Endothelial cell of umbilical vein (primary cell): ENCODE measurements at regions not wholly inside any gene's neighbourhood (a gene's known extent, or its start where the extent isn't known, plus 50 kb on each side); places are given as distances from the start of the nearest gene placed in this dataset.

Experiments
- BruUV-seq: library from RNA; stranded (reverse); fragments of 400-500 nt; replicated peaks from 2 replicates; lab custom pipeline; 2021; lab: Mats Ljungman, UMichigan
- CTCF ChIA-PET: fragments of 300-600, 350-600 bp; sonication (Branson Sonifier 250); formaldehyde crosslinking; loops from one replicate; lab custom pipeline; 2021; ENCODE audit warnings: antibody characterized with exemption, inconsistent platforms; lab: Charles Lee
- POLR2A ChIA-PET: fragments of 300-600, 350-600 bp; sonication (Branson Sonifier 250); formaldehyde crosslinking; loops from one replicate; lab custom pipeline; 2021; ENCODE audit warnings: antibody characterized with exemption, inconsistent platforms; lab: Charles Lee
- DNase-seq: peaks from one replicate; pipeline ENCODE4 v3.0.0-alpha.2; 2011; ENCODE audit warnings: low read depth, low spot score
- FAIRE-seq: peaks from 2 replicates; lab custom pipeline; 2011; peaks lifted over from hg19 to GRCh38; lab: Jason Lieb, UNC
- H2AFZ ChIP-seq: 2 replicates; pipeline ENCODE4 v1.6.0; 2012; ENCODE audit warnings: low read depth, low read length, control low read depth, inconsistent platforms
- H3K27ac ChIP-seq: 2 replicates; pipeline ENCODE4 v1.5.1; 2011; ENCODE audit warnings: low read depth, mild to moderate bottlenecking, control low read depth, low read length, moderate library complexity; ENCODE audit not compliant: insufficient read depth
- H3K27me3 ChIP-seq, 2 experiments: 2 replicates each; pipeline versions ENCODE4 v1.6.0 to v1.6.1; 2011; ENCODE audit warnings: low read length in 2 of 2, mixed read lengths in 1 of 2; ENCODE audit not compliant: control insufficient read depth in 2 of 2, insufficient read depth in 2 of 2
- H3K36me3 ChIP-seq, 2 experiments: 2 replicates in 1 of 2; 3 replicates in 1 of 2; pipeline ENCODE4 v1.5.1; 2011; ENCODE audit warnings: low read length in 2 of 2, mild to moderate bottlenecking in 1 of 2, moderate library complexity in 1 of 2; ENCODE audit not compliant: control insufficient read depth in 2 of 2, insufficient read depth in 2 of 2; ENCODE audit errors: extremely low read depth in 1 of 2
- H3K4me1 ChIP-seq: 3 replicates; pipeline ENCODE4 v1.5.1; 2011; ENCODE audit warnings: mild to moderate bottlenecking, low read length; ENCODE audit not compliant: control insufficient read depth, insufficient read depth; ENCODE audit errors: extremely low read depth
- H3K4me2 ChIP-seq: 2 replicates; pipeline ENCODE4 v1.6.1; 2011; ENCODE audit warnings: low read length, control low read depth, mixed read lengths; ENCODE audit not compliant: insufficient read depth
- H3K4me3 ChIP-seq, 3 experiments: fragments of 200-600 bp in 1 of 3; sonication (generic), shearing (Covaris generic) in 1 of 3; replicated peaks in 1 of 3; 2 replicates each; pipeline ENCODE4 v1.5.1; 2011 to 2016; ENCODE audit warnings: control low read depth in 3 of 3, low read length in 3 of 3, mild to moderate bottlenecking in 2 of 3, inconsistent platforms in 1 of 3, low read depth in 1 of 3, moderate library complexity in 1 of 3; ENCODE audit not compliant: insufficient read depth in 1 of 3
- H3K79me2 ChIP-seq: 2 replicates; pipeline ENCODE4 v1.6.0; 2012; ENCODE audit warnings: low read length, inconsistent platforms; ENCODE audit not compliant: control insufficient read depth, insufficient read depth
- H3K9ac ChIP-seq: replicated peaks from 2 replicates; pipeline ENCODE3; 2011; ENCODE audit warnings: low read length, control low read depth; ENCODE audit not compliant: insufficient read depth; ENCODE audit errors: extremely low read depth
- H3K9me1 ChIP-seq: replicated peaks from 3 replicates; pipeline ENCODE4 v1.6.0; 2011; ENCODE audit warnings: mild to moderate bottlenecking, low read length; ENCODE audit not compliant: control insufficient read depth, insufficient read depth; ENCODE audit errors: extremely low read depth
- H3K9me3 ChIP-seq: replicated peaks from 2 replicates; pipeline ENCODE4 v1.5.1; 2012; ENCODE audit warnings: low read length, inconsistent platforms; ENCODE audit not compliant: control insufficient read depth, insufficient read depth
- H4K20me1 ChIP-seq: replicated peaks from 2 replicates; pipeline ENCODE3; 2011; ENCODE audit warnings: mild to moderate bottlenecking, low read length; ENCODE audit not compliant: control insufficient read depth, insufficient read depth; ENCODE audit errors: extremely low read depth
- EZH2 ChIP-seq: IDR thresholded peaks from 2 replicates; pipeline ENCODE4 v1.6.1; 2012; ENCODE audit warnings: borderline replicate concordance, low read depth, mild to moderate bottlenecking, moderate library complexity, low read length, inconsistent platforms; ENCODE audit not compliant: severe bottlenecking
- FOS ChIP-seq: IDR thresholded peaks from 2 replicates; pipeline ENCODE4 v1.6.1; 2011; ENCODE audit warnings: mild to moderate bottlenecking, low read length, moderate library complexity, borderline replicate concordance; ENCODE audit not compliant: insufficient read depth
- GATA2 ChIP-seq: IDR thresholded peaks from 2 replicates; pipeline ENCODE4 v1.7.0; 2011; ENCODE audit warnings: low read depth, mild to moderate bottlenecking, moderate library complexity, mixed read lengths, low read length; ENCODE audit not compliant: insufficient read length, insufficient read depth
- JUN ChIP-seq: IDR thresholded peaks from 2 replicates; pipeline ENCODE4 v1.6.1; 2011; ENCODE audit warnings: borderline replicate concordance, low read depth; ENCODE audit not compliant: insufficient read length, insufficient read depth
- MYC ChIP-seq: IDR thresholded peaks from one replicate; pipeline ENCODE4 v1.6.1; 2011; ENCODE audit warnings: mild to moderate bottlenecking, low read depth, low read length
- POLR2A ChIP-seq: IDR thresholded peaks from 2 replicates; pipeline ENCODE4 v1.6.1; 2012; ENCODE audit warnings: low read depth, mild to moderate bottlenecking, control low read depth, low read length
- POLR2AphosphoS5 ChIP-seq: IDR thresholded peaks from 2 replicates; pipeline ENCODE4 v1.6.1; 2012; ENCODE audit warnings: low read depth, mild to moderate bottlenecking, control low read depth, low read length, moderate library complexity; ENCODE audit not compliant: insufficient read depth
- dilution Hi-C: fragments of 300-500 bp; cut with MboI; formaldehyde crosslinking; loops from one replicate; pipeline ENCODE4 v1.15.0; 2019; ENCODE audit warnings: low sequenced_read_pairs; ENCODE audit not compliant: extremely low pct_ligation_motif_present
- intact Hi-C: fragments of 100-400 bp; cut with micrococcal nuclease; formaldehyde crosslinking; loops from one replicate; pipeline ENCODE4 v1.10.0; 2022
- TF ChIP-seq, protein P1 (sequence below), 2 donors: IDR thresholded peaks; 1 replicate in 1 of 2; 2 replicates in 1 of 2; pipeline ENCODE4 v1.5.1; 2011; ENCODE audit warnings: low read length in 2 of 2, mild to moderate bottlenecking in 2 of 2, moderate library complexity in 2 of 2, control low read depth in 1 of 2, inconsistent platforms in 1 of 2, low read depth in 1 of 2; ENCODE audit not compliant: insufficient read depth in 1 of 2; ENCODE audit errors: extremely low read depth in 1 of 2
- TF ChIP-seq, protein P2 (sequence below): IDR thresholded peaks from 2 replicates; pipeline ENCODE4 v1.6.1; 2011; ENCODE audit not compliant: insufficient read depth, insufficient read length

DNA sequence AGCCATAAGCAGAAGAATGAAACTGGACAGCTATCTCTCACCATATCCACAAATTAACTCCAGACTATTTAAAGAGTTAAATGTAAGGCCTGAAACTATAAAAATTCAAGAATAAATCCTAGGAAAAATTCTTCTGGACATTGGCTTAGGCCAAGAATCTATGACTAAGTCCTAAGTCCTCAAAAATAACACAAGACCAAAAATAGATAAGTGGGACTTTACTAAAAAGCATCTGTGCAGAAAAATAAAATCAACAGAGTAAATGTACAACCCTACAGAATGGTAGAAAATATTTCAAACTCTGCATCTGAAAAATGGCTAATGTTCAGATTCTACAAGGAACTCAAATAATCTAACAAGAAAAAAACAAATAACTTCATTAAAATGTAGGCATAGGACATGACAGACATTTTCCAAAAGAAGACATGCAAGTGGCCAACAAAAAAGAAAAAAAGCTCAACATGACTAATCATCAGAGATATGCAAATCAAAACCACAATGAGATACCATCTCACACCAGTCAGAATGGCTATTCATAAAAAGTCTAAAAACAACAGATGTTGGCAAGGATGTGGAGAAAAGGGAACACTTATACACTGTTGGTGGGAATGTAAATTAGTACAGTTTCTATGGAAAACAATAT lies 61.0 kb upstream of the PPFIA2 start:
- Histone ChIP-seq H2AFZ (no peak overlapping the region), H4K20me1 (no peaks in the 10 kb centered on the region), H3K36me3 (no peaks in the 10 kb centered on the region), H3K79me2 (no peaks in the 10 kb centered on the region), H3K9me1 (no peaks in the 10 kb centered on the region), H3K4me3 (no peak overlapping the region), H3K4me2 (no peak overlapping the region), H3K9ac (no peak overlapping the region), H3K4me1 (no peaks in the 10 kb centered on the region), H3K9me3 (no peaks in the 10 kb centered on the region), H3K27ac (no peak overlapping the region), H3K27me3 (no peaks in the 10 kb centered on the region)
- no peak for TF ChIP-seq FOS
- TF ChIP-seq POLR2A = no peak
- no peak for TF ChIP-seq JUN
- no peak for TF ChIP-seq MYC
- no peak for TF ChIP-seq POLR2AphosphoS5
- TF ChIP-seq, protein P1, sequence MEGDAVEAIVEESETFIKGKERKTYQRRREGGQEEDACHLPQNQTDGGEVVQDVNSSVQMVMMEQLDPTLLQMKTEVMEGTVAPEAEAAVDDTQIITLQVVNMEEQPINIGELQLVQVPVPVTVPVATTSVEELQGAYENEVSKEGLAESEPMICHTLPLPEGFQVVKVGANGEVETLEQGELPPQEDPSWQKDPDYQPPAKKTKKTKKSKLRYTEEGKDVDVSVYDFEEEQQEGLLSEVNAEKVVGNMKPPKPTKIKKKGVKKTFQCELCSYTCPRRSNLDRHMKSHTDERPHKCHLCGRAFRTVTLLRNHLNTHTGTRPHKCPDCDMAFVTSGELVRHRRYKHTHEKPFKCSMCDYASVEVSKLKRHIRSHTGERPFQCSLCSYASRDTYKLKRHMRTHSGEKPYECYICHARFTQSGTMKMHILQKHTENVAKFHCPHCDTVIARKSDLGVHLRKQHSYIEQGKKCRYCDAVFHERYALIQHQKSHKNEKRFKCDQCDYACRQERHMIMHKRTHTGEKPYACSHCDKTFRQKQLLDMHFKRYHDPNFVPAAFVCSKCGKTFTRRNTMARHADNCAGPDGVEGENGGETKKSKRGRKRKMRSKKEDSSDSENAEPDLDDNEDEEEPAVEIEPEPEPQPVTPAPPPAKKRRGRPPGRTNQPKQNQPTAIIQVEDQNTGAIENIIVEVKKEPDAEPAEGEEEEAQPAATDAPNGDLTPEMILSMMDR (IDR thresholded peaks at IDR 0.05; ENCODE audit: extremely low read depth in 1 of 2, insufficient read depth in 1 of 2, low read depth in 1 of 2, low read length in 2 of 2) = no peak
- TF ChIP-seq EZH2 = no peak
- TF ChIP-seq, protein P2, sequence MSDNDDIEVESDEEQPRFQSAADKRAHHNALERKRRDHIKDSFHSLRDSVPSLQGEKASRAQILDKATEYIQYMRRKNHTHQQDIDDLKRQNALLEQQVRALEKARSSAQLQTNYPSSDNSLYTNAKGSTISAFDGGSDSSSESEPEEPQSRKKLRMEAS = no peak
- no peak for TF ChIP-seq GATA2
- no peak for FAIRE-seq
- POLR2A ChIA-PET = no interaction called here
- dilution Hi-C loops (no loop called here), intact Hi-C loops (no loop called here)
- CTCF ChIA-PET = no interaction called here
- no peak for DNase-seq
- BruUV-seq = no TSS peak
